OCI-LY7 (cell line): ENCODE measurements at regions not wholly inside any gene's neighbourhood (a gene's known extent, or its start where the extent isn't known, plus 50 kb on each side); places are given as distances from the start of the nearest gene placed in this dataset.

Experiments
- BruUV-seq: library from RNA; stranded (reverse); fragments of 400-500 nt; replicated peaks from 2 replicates; lab custom pipeline; 2021; lab: Mats Ljungman, UMichigan
- CTCF ChIA-PET: fragments of 300-600 bp; sonication (Branson Sonifier 250); formaldehyde crosslinking; loops from one replicate; lab custom pipeline; 2022; ENCODE audit warnings: antibody characterized with exemption; ENCODE audit not compliant: unreplicated experiment; lab: Charles Lee
- POLR2A ChIA-PET: fragments of 300-600 bp; sonication (Branson Sonifier 250); formaldehyde crosslinking; loops from one replicate; lab custom pipeline; 2022; ENCODE audit warnings: antibody characterized with exemption; lab: Charles Lee
- DNase-seq: peaks from one replicate; pipeline ENCODE4 v3.0.0-alpha.2; 2015; ENCODE audit warnings: low spot score
- H2AFZ ChIP-seq: fragments of 200-600 bp; sonication (generic), shearing (Covaris generic); 2 replicates; pipeline ENCODE4 v1.6.1; 2014; ENCODE audit warnings: mild to moderate bottlenecking, antibody characterized with exemption, low read length, moderate library complexity
- H3K27ac ChIP-seq: fragments of 200-600 bp; sonication (generic); 2 replicates; pipeline ENCODE4 v1.5.1; 2014; ENCODE audit warnings: mixed run types, low read depth, mild to moderate bottlenecking, moderate library complexity, low read length, inconsistent platforms; ENCODE audit not compliant: poor library complexity, severe bottlenecking
- H3K36me3 ChIP-seq: fragments of 200-600 bp; sonication (generic); 2 replicates; pipeline ENCODE4 v1.6.1; 2014; ENCODE audit warnings: mild to moderate bottlenecking, antibody characterized with exemption, low read length, moderate library complexity, mixed read lengths; ENCODE audit not compliant: insufficient read depth
- H3K4me1 ChIP-seq: fragments of 200-600 bp; sonication (generic); 2 replicates; pipeline ENCODE4 v1.5.1; 2014; ENCODE audit warnings: mild to moderate bottlenecking, low read length; ENCODE audit not compliant: insufficient read depth, poor library complexity, severe bottlenecking
- H3K4me2 ChIP-seq: fragments of 200-600 bp; sonication (generic); 2 replicates; pipeline ENCODE4 v1.6.1; 2014; ENCODE audit warnings: mild to moderate bottlenecking, low read length
- H3K4me3 ChIP-seq: fragments of 200-600 bp; sonication (generic); 2 replicates; pipeline ENCODE4 v1.5.1; 2014; ENCODE audit warnings: mild to moderate bottlenecking, low read depth, low read length; ENCODE audit not compliant: poor library complexity, severe bottlenecking
- H3K79me2 ChIP-seq: fragments of 200-600 bp; sonication (generic); 2 replicates; pipeline ENCODE4 v1.6.1; 2016; ENCODE audit warnings: low read depth, mild to moderate bottlenecking, low read length, moderate library complexity, mixed read lengths; ENCODE audit not compliant: insufficient read depth
- H3K9me2 ChIP-seq: fragments of 200-600 bp; sonication (generic); 2 replicates; pipeline ENCODE4 v1.6.1; 2016; ENCODE audit warnings: mild to moderate bottlenecking, low read length, mixed read lengths; ENCODE audit not compliant: insufficient read depth
- H3K9me3 ChIP-seq: fragments of 200-600 bp; sonication (generic); 2 replicates; pipeline ENCODE4 v1.6.1; 2014; ENCODE audit warnings: mild to moderate bottlenecking, mixed run types, low read length, mixed read lengths
- H4K20me1 ChIP-seq: fragments of 200-600 bp; sonication (generic); 2 replicates; pipeline ENCODE4 v1.6.1; 2014; ENCODE audit warnings: mild to moderate bottlenecking, antibody characterized with exemption, low read length, moderate library complexity, mixed read lengths; ENCODE audit not compliant: insufficient read depth
- CTCF ChIP-seq: fragments of 200-600 bp; sonication (generic); conservative IDR thresholded peaks from 2 replicates; pipeline ENCODE4 v1.5.1; 2014; ENCODE audit warnings: mild to moderate bottlenecking, antibody characterized with exemption, low read length, moderate library complexity, mixed read lengths
- EZH2phosphoT487 ChIP-seq: fragments of 200-600 bp; sonication (generic); IDR thresholded peaks from 2 replicates; pipeline ENCODE4 v1.6.1; 2018; ENCODE audit warnings: low read depth, borderline replicate concordance, mild to moderate bottlenecking, mixed run types, antibody characterized with exemption, low read length, moderate library complexity, mixed read lengths
- intact Hi-C: fragments of 100-400 bp; cut with micrococcal nuclease; formaldehyde crosslinking; loops from one replicate; pipeline ENCODE4 v1.10.0; 2022; ENCODE audit not compliant: unreplicated experiment

GRCh38 chr6:41441598-41442351 is 104.4 kb upstream of the FOXP4 start:
- Histone ChIP-seq H3K4me3 (no peak overlapping the region), H3K4me1 (peaks cover 14% of the 10 kb centered on the region), H3K4me2 (no peak overlapping the region), H3K36me3 (no peaks in the 10 kb centered on the region), H3K9me2 (no peaks in the 10 kb centered on the region), H4K20me1 (no peaks in the 10 kb centered on the region), H3K9me3 (no peaks in the 10 kb centered on the region), H3K27ac (no peak overlapping the region), H3K79me2 (no peaks in the 10 kb centered on the region), H2AFZ (no peak overlapping the region)
- CTCF ChIA-PET: no interaction called here
- no peak for TF ChIP-seq EZH2phosphoT487
- no peak for TF ChIP-seq CTCF
- POLR2A ChIA-PET: no interaction called here
- intact Hi-C loops: no loop called here
- DNase-seq: no peak
- BruUV-seq: no TSS peak

GRCh38 chr6:41442352-41442672 is 103.9 kb upstream of the FOXP4 start:
- intact Hi-C loops: no loop called here
- Histone ChIP-seq H2AFZ (no peak overlapping the region), H3K79me2 (no peaks in the 10 kb centered on the region), H3K36me3 (no peaks in the 10 kb centered on the region), H3K4me3 (no peak overlapping the region), H3K9me2 (no peaks in the 10 kb centered on the region), H3K4me2 (no peak overlapping the region), H3K9me3 (no peaks in the 10 kb centered on the region), H3K27ac (no peak overlapping the region), H3K4me1 (peaks cover 14% of the 10 kb centered on the region), H4K20me1 (no peaks in the 10 kb centered on the region)
- no TSS peak for BruUV-seq
- TF ChIP-seq CTCF (no peak), EZH2phosphoT487 (no peak)
- CTCF ChIA-PET: no interaction called here
- DNase-seq: no peak
- POLR2A ChIA-PET: no interaction called here

GRCh38 chr6:41442800-41443501 is 103.2 kb upstream of the FOXP4 start:
- Histone ChIP-seq H3K27ac (no peak overlapping the region), H3K4me1 (peaks cover 14% of the 10 kb centered on the region), H3K79me2 (no peaks in the 10 kb centered on the region), H3K36me3 (no peaks in the 10 kb centered on the region), H3K9me2 (no peaks in the 10 kb centered on the region), H2AFZ (no peak overlapping the region), H3K4me2 (no peak overlapping the region), H3K4me3 (no peak overlapping the region), H3K9me3 (no peaks in the 10 kb centered on the region), H4K20me1 (no peaks in the 10 kb centered on the region)
- intact Hi-C loops: no loop called here
- no TSS peak for BruUV-seq
- ChIA-PET CTCF (no interaction called here), POLR2A (no interaction called here)
- TF ChIP-seq EZH2phosphoT487 (no peak), CTCF (peak; percentile 49; the same call in 1 of the 2 replicates)
- no peak for DNase-seq
